HG03571 (cell line): ENCODE measurements at regions not wholly inside any gene's neighbourhood (a gene's known extent, or its start where the extent isn't known, plus 50 kb on each side); places are given as distances from the start of the nearest gene placed in this dataset.

Source experiments
- ATAC-seq: cut with Tn5 transposase; IDR thresholded peaks from one replicate; pipeline ENCODE4 v1.9.1; 2021; ENCODE audit not compliant: unreplicated experiment

- ATAC-seq: no peak
Measured at GRCh38 chr4:44861756-44862155, 135.4 kb upstream of the GNPDA2 start.

- ATAC-seq: no peak
Measured at GRCh38 chr4:44859477-44859876, 133.1 kb upstream of the GNPDA2 start.

- ATAC-seq: no peak
Measured at GRCh38 chr4:44848466-44848865, 122.1 kb upstream of the GNPDA2 start.

GRCh38 chr4:44845993-44846392, 119.6 kb upstream of the GNPDA2 start:
- ATAC-seq: no peak

- no peak for ATAC-seq
Measured at GRCh38 chr4:44845309-44845708, 119.0 kb upstream of the GNPDA2 start.

GRCh38 chr4:44842531-44842930, 116.2 kb upstream of the GNPDA2 start:
- ATAC-seq: no peak

- no peak for ATAC-seq
Measured at GRCh38 chr4:44817930-44818329, 91.6 kb upstream of the GNPDA2 start.

GRCh38 chr4:44806071-44806470, 79.7 kb upstream of the GNPDA2 start:
- ATAC-seq: no peak

- no peak for ATAC-seq
Measured at GRCh38 chr4:44804301-44804700, 77.9 kb upstream of the GNPDA2 start.

- no peak for ATAC-seq
Measured at GRCh38 chr4:44801384-44801783, 75.0 kb upstream of the GNPDA2 start.

GRCh38 chr4:44791831-44792230, 65.5 kb upstream of the GNPDA2 start:
- ATAC-seq: no peak

GRCh38 chr4:44777115-44777514, 50.8 kb upstream of the GNPDA2 start:
- ATAC-seq: no peak
